NB4 (cell line): ENCODE measurements at regions not wholly inside any gene's neighbourhood (a gene's known extent, or its start where the extent isn't known, plus 50 kb on each side); places are given as distances from the start of the nearest gene placed in this dataset.

Source experiments
- DNase-seq: peaks from one replicate; pipeline ENCODE4 v3.0.0; 2010; ENCODE audit warnings: low read depth
- H3K4me3 ChIP-seq: one replicate; pipeline ENCODE4 v1.5.1; 2011; ENCODE audit warnings: mild to moderate bottlenecking, low read depth, low read length, moderate library complexity
- MYC ChIP-seq: IDR thresholded peaks from 2 replicates; pipeline ENCODE4 v1.6.1; 2011; ENCODE audit warnings: low read depth, low read length
- POLR2A ChIP-seq: IDR thresholded peaks from 2 replicates; pipeline ENCODE4 v1.6.1; 2011; ENCODE audit warnings: mild to moderate bottlenecking; ENCODE audit not compliant: insufficient read length; ENCODE audit errors: extremely low read depth
- TF ChIP-seq, protein P1 (sequence below): IDR thresholded peaks from 2 replicates; pipeline ENCODE4 v1.6.1; 2011; ENCODE audit warnings: low read depth, low read length
- TF ChIP-seq, protein P2 (sequence below): IDR thresholded peaks from one replicate; pipeline ENCODE4 v1.5.1; 2012; ENCODE audit warnings: low read depth, low read length

DNA sequence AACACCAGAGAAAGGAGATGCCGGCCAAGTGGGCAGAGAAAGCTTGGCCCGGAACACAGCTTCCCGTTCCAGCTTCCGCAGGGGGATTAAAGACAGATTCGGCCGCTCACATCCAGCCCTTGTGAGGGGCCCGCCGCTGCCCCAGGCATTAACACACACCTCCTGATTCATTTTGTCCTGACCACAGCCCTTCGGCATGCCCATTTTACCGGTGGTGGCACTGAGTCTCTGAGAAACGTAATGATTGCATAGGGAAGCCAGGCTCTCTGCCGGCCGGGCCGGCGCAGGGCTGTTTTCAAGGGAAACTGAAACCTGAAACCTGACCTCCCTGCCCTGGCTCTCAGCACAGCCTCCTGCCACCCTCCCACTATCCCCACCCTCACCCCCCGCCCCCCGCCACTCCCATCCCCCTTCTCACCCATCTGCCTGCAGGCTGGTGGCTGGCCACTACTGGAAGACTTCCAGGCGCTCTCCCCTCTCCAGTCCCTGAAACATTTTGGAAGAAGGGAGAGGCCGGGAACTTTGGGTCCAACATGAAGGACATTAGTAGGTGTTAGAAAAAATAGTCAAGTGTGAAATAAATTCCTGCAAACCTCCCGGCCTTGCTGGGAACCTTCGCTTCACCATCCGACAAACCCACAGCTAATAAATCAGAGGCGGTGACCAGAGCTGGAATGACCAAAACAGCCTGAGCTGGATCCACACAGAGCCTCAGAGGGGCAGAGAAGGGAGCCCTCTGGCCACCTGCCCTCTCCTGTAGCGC lies 83.5 kb upstream of the CUX1 start:
- peak; percentile 40 for DNase-seq
- TF ChIP-seq POLR2A: no peak
- TF ChIP-seq, protein P1, sequence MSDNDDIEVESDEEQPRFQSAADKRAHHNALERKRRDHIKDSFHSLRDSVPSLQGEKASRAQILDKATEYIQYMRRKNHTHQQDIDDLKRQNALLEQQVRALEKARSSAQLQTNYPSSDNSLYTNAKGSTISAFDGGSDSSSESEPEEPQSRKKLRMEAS: peak; percentile 7; the same call in 1 of the 2 replicates
- no peak overlapping the region for H3K4me3 ChIP-seq

DNA sequence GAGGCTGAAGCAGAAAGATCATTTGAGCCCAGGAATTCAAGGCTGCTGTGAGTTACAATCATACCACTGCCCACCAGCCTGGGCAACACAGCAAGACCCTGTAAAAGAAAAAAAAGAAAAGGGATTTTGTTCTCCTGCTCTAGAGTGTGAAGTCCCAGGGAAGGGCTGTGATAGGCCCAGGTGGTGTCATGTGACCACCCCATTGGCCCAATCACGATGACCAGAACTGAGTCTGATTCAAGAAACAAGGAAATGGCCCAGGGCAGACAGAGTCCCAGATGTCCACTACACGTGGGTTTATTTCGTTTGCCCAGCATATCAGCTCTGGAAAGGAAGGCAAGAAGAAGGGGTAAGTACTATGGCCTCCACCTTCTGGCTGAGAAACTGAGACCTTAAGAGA lies 81.3 kb upstream of the CUX1 start:
- peak; percentile 70 for DNase-seq
- no peak for TF ChIP-seq MYC
- TF ChIP-seq, protein P1: no peak
- no peak for TF ChIP-seq POLR2A
- TF ChIP-seq, protein P2, sequence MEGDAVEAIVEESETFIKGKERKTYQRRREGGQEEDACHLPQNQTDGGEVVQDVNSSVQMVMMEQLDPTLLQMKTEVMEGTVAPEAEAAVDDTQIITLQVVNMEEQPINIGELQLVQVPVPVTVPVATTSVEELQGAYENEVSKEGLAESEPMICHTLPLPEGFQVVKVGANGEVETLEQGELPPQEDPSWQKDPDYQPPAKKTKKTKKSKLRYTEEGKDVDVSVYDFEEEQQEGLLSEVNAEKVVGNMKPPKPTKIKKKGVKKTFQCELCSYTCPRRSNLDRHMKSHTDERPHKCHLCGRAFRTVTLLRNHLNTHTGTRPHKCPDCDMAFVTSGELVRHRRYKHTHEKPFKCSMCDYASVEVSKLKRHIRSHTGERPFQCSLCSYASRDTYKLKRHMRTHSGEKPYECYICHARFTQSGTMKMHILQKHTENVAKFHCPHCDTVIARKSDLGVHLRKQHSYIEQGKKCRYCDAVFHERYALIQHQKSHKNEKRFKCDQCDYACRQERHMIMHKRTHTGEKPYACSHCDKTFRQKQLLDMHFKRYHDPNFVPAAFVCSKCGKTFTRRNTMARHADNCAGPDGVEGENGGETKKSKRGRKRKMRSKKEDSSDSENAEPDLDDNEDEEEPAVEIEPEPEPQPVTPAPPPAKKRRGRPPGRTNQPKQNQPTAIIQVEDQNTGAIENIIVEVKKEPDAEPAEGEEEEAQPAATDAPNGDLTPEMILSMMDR: no peak
- no peak overlapping the region for H3K4me3 ChIP-seq

DNA sequence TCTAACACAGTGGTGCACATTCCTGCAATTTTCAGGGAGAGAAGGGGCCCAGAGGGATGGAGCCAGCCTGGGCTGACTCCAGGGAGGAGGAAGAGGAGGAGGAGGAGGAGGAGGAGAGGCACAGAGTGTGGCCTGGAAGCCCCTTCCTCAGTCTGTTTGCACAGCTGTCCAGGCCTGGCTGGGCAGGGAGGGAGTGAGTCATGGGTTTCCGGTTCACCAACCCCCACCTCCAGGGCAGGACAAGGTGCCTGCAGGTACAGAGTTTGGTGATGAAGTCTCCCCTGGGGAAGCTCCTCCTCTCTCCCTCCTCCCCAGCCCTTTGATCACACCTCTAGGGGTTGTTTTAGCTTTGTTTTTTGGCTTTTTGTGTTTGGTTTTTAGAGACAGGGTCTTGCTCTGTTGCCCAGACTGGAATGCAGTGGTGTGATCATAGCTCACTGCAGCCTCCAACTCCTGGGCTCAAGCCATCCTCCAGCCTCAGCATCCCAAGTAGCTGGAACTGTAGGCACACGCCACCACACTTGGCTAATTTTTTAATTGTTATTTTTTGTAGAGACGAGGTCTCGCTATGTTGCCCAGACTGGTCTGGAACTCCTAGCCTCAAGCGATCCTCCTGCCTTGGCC lies 77.5 kb upstream of the CUX1 start:
- peak; percentile 69 for DNase-seq

DNA sequence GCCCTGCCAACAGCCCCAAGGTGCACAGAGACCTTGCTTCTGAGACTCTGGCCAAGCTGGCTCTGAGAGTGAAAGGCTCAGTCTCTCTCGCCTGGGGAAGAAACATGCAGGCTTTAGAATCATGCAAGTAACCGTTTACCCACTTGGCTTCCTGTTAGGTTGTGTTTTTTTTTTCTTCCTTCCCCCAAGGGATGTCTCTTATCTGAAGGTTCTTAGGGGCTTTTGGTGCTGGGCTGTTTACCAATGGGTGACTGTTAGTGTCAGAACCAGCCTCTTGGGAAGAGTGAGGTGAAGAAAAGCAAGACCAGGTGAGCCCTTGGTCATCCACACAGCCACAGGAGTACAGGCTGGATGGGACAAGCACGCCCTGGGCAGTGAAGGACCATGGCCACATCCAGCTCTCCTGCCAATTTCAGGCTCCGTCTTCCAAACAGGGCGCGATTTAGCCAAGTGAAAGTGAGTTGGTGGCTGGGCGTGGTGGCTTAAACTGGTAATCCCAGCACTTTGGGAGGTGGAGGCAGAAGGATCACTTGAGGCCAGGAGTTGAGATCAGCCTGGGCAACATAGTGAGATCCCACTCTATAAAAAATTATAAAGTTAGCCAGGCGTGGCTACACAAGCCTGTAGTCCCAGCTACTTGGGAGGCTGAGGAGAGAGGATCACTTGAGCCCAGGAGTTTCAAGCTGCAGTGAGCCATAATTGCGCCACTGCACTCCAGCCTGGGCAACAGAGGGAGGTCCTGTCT lies 76.3 kb upstream of the CUX1 start:
- H3K4me3 ChIP-seq: peak overlapping the region; percentile 54
- DNase-seq: peak; percentile 98
- peak; percentile 66 for TF ChIP-seq POLR2A
- TF ChIP-seq, protein P1: peak; percentile 59
- TF ChIP-seq MYC: 0 out of 2 replicates have a peak, but pooled peaks have one; percentile 56
- TF ChIP-seq, protein P2: no peak

More for the DNA sequence above, 77.5 kb upstream of the CUX1 start:
- H3K4me3 ChIP-seq: no peak overlapping the region
- TF ChIP-seq, protein P2: no peak
- no peak for TF ChIP-seq POLR2A
- TF ChIP-seq, protein P1: 0 out of 2 replicates have a peak, but pooled peaks have one; percentile 7
- peak; percentile 29; the same call in 1 of the 2 replicates for TF ChIP-seq MYC

DNA sequence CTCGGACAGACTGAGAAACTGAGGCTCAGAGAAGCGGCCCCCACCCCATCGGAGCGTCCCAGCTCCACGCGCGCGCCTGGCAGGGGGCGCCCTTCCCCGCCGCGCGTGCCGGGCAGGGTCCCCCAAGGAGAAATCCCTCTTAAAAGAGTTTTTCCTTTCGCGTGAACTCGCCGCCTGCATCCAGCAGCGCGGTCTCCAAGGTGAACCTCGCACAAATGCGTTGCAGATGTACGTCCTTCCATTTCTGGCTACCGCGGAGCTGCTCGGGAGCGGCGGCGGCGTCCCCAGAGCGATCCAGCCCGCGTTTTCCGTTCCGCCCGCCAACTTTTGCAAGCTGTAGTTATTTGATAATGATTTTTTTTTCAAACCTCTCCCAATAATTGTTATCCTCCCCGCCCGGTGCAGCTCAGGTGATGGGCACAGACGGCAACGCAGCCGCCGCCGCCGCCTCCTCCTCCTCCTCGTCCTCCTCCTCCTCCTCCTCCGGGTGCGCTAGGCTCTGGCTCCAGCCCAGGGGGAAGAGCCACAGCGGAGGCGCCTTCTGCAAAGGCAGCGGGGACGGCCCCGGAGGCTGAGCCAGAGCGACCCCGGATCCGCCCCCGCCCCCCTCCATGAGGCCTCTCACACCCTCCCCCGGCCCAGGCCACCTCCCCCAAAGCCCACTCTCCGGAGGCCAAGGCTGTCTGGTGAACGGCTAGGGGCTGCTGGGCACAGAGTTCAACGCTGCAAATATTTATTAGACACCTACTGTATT lies 74.0 kb upstream of the CUX1 start:
- DNase-seq: peak; percentile 90
- H3K4me3 ChIP-seq: peak overlapping the region; percentile 66
- TF ChIP-seq POLR2A (peak; percentile 52), MYC (peak; percentile 82; the same call in 1 of the 2 replicates)
- TF ChIP-seq, protein P1: 0 out of 2 replicates have a peak, but pooled peaks have one; percentile 17
- TF ChIP-seq, protein P2: peak; percentile 62
